Skeletal muscle tissue (tissue), 3 donors: ENCODE measurements at regions not wholly inside any gene's neighbourhood (a gene's known extent, or its start where the extent isn't known, plus 50 kb on each side); places are given as distances from the start of the nearest gene placed in this dataset.
"Not testable (repeated sequence)": the region's sequence is repeated elsewhere in the genome, so short reads cannot be mapped to it uniquely, and the experiment has no call there.

Experiments
- H3K27ac ChIP-seq: one replicate; pipeline ENCODE4 v1.7.0; 2013; ENCODE audit warnings: mild to moderate bottlenecking, low read depth, low read length, inconsistent platforms
- H3K27me3 ChIP-seq, 3 donors: one replicate each; pipeline ENCODE4 v1.7.0; 2013; ENCODE audit warnings: low read length in 3 of 3; ENCODE audit not compliant: control insufficient read depth in 3 of 3, insufficient read depth in 3 of 3
- H3K36me3 ChIP-seq, 3 donors: one replicate each; pipeline ENCODE4 v1.7.0; 2013; ENCODE audit warnings: low read length in 3 of 3; ENCODE audit not compliant: control insufficient read depth in 3 of 3, insufficient read depth in 3 of 3
- H3K4me1 ChIP-seq, 3 donors: one replicate each; pipeline ENCODE4 v1.7.0; 2013; ENCODE audit warnings: low read length in 3 of 3, mild to moderate bottlenecking in 3 of 3; ENCODE audit not compliant: control insufficient read depth in 3 of 3, insufficient read depth in 3 of 3
- H3K4me3 ChIP-seq, 3 donors: one replicate each; pipeline ENCODE4 v1.7.0; 2013; ENCODE audit warnings: low read length in 3 of 3
- H3K9ac ChIP-seq, 3 donors: one replicate each; pipeline ENCODE4 v1.7.0; 2013; ENCODE audit warnings: low read length in 3 of 3, mild to moderate bottlenecking in 3 of 3, moderate library complexity in 2 of 3, low read depth in 1 of 3
- H3K9me3 ChIP-seq, 3 donors: one replicate each; pipeline ENCODE4 v1.7.0; 2013; ENCODE audit warnings: low read length in 3 of 3; ENCODE audit not compliant: control insufficient read depth in 3 of 3
- donor health status: Osteomylitis.

DNA sequence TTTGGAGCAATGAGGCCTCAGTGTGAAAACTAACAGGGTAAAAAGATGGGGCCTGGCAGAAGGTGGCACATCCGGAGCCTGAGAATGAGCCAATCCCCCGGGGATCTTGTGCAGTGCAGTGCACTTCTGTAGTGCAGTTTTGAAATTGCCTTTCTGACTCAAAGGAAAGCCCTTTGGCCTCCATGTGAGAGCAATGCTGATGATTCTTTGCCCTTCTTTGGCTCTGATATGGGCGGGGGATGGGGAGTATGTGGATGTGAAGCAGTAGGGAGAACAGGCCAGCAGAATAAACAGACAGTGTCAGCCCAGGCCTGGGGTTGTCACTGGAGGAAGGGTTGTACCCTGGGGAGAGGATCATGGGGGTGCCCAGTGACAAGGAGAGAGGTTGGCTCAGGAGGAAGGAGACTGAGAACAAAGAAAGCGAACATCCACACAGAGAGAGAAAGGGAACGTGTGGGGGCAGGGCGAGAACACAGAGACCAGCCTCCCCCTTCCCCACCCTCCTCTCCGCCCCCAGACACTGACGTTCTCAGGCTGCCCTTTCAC is 351.2 kb downstream of the CDC5L start:
- H3K4me1 ChIP-seq = peaks cover 0 to 2% (median 0%) of the 10 kb centered on the region in 3 donors
- no peaks in the 10 kb centered on the region for H3K36me3 ChIP-seq
- no peaks in the 10 kb centered on the region for H3K9me3 ChIP-seq
- no peak overlapping the region for H3K27ac ChIP-seq
- H3K9ac ChIP-seq = no peak overlapping the region
- H3K4me3 ChIP-seq = no peak overlapping the region
- H3K27me3 ChIP-seq = peaks cover 0 to 5% (median 0%) of the 10 kb centered on the region in 3 donors

GRCh38 chr6:44739181-44739580 is 351.7 kb downstream of the CDC5L start:
- H3K9ac ChIP-seq = no peak overlapping the region
- peaks cover 0 to 5% (median 0%) of the 10 kb centered on the region in 3 donors for H3K27me3 ChIP-seq
- no peaks in the 10 kb centered on the region for H3K9me3 ChIP-seq
- H3K27ac ChIP-seq = no peak overlapping the region
- no peak overlapping the region for H3K4me3 ChIP-seq
- H3K4me1 ChIP-seq = peaks cover 0 to 2% (median 0%) of the 10 kb centered on the region in 3 donors
- no peaks in the 10 kb centered on the region for H3K36me3 ChIP-seq

GRCh38 chr6:44740566-44741120 is 353.1 kb downstream of the CDC5L start:
- Histone ChIP-seq H3K4me3 (no peak overlapping the region), H3K9me3 (no peaks in the 10 kb centered on the region), H3K4me1 (peaks cover 0 to 2% (median 0%) of the 10 kb centered on the region in 3 donors), H3K9ac (no peak overlapping the region), H3K27ac (no peak overlapping the region), H3K27me3 (peaks cover 0 to 5% (median 0%) of the 10 kb centered on the region in 3 donors), H3K36me3 (no peaks in the 10 kb centered on the region)

- Histone ChIP-seq H3K9me3 (no peaks in the 10 kb centered on the region), H3K9ac (no peak overlapping the region), H3K27me3 (peaks cover 0 to 5% (median 0%) of the 10 kb centered on the region in 3 donors), H3K27ac (no peak overlapping the region), H3K4me3 (no peak overlapping the region), H3K36me3 (no peaks in the 10 kb centered on the region), H3K4me1 (peaks cover 0 to 2% (median 0%) of the 10 kb centered on the region in 3 donors)
Measured at GRCh38 chr6:44742201-44742600, 354.7 kb downstream of the CDC5L start.

DNA sequence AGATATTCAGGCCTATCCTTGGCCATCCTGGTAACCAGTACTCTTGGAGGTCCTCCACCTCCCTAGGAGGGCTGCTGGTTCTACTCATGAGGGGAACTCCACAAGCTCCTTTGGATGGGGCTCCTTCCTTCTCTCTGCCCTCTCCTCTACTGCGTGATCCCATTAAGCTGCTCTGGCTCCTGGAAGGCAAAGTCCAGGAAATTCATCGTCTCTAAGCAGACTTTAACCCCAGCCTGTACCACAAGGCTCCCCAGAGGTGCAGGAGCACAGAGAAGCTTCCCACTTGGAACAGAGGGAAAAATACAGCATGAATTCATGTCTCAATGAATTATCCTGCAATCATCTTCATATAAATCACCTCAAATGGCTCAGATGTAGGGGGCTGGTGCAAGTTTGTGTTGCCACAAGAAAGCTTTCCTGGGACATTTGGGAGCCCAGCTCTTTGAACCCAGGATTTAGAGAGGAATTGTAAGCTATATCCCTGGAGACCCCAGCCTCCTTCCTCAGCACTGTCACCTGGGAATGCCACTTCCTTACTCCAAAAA is 355.4 kb downstream of the CDC5L start:
- H3K27ac ChIP-seq = no peak overlapping the region
- H3K27me3 ChIP-seq = peaks cover 0 to 5% (median under 1%) of the 10 kb centered on the region in 3 donors
- H3K9ac ChIP-seq = no peak overlapping the region
- H3K4me1 ChIP-seq = peaks cover 0 to 2% (median 0%) of the 10 kb centered on the region in 3 donors
- no peaks in the 10 kb centered on the region for H3K9me3 ChIP-seq
- H3K36me3 ChIP-seq = no peaks in the 10 kb centered on the region
- no peak overlapping the region for H3K4me3 ChIP-seq

GRCh38 chr6:44760116-44760515 is 372.6 kb downstream of the CDC5L start:
- not testable (repeated sequence) for H3K9ac ChIP-seq, H3K27ac ChIP-seq, H3K4me3 ChIP-seq, H3K4me1 ChIP-seq, H3K36me3 ChIP-seq, H3K27me3 ChIP-seq
- H3K9me3 ChIP-seq = peaks cover 2 to 12% (median 4%) of the 10 kb centered on the region in 3 donors

- H3K9me3 ChIP-seq = peaks cover 2 to 12% (median 4%) of the 10 kb centered on the region in 3 donors
Measured at GRCh38 chr6:44761046-44761445, 373.5 kb downstream of the CDC5L start.

GRCh38 chr6:44762496-44762895 is 375.0 kb downstream of the CDC5L start:
- no peaks in the 10 kb centered on the region for H3K4me1 ChIP-seq
- no peak overlapping the region for H3K4me3 ChIP-seq
- H3K27ac ChIP-seq = no peak overlapping the region
- no peaks in the 10 kb centered on the region for H3K27me3 ChIP-seq
- H3K9me3 ChIP-seq = peaks cover 2 to 12% (median 4%) of the 10 kb centered on the region in 3 donors
- no peaks in the 10 kb centered on the region for H3K36me3 ChIP-seq
- no peak overlapping the region for H3K9ac ChIP-seq

More at GRCh38 chr6:44761046-44761445, 373.5 kb downstream of the CDC5L start:
- Histone ChIP-seq H3K9ac (no peak overlapping the region), H3K4me3 (no peak overlapping the region), H3K4me1 (no peaks in the 10 kb centered on the region), H3K27ac (no peak overlapping the region), H3K27me3 (no peaks in the 10 kb centered on the region), H3K36me3 (no peaks in the 10 kb centered on the region)

DNA sequence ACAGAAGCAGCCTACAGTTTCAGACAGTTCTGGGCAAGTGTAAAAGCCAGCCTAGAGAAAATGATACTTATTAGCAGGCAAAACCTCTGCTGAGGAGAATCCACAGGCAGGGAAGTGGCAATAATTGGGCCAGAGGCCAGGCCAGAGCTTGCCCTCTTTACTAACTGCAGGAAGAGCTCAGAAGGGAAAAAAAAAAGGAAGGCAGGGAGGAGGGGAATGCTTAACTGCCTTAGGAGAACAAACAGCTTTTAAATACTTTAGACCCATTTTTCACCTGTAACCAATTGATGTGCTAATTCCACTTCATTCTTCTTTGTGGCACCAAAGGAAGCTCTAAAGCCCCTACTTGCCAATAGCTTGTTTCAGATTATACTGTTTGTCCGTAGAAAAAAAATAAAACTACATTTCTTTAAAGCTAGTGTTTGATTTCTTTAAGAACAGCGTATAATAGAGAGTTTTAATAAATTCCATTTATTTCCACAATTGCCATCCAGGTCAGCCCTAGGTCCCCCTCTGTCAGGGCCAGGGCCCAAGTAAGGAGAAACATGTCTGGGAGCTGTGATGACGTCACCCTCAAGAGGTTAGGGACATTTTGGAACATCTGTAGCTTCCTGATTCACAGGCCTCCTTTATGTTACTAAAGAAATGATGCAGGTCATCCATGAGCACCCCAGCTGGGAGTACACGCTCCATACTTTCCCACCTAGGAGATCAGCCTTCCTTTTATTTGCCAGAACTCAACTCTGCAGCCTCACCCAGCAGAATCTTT is 384.3 kb downstream of the CDC5L start:
- no peaks in the 10 kb centered on the region for H3K36me3 ChIP-seq
- no peak overlapping the region for H3K27ac ChIP-seq
- H3K9ac ChIP-seq = no peak overlapping the region
- no peaks in the 10 kb centered on the region for H3K4me1 ChIP-seq
- no peaks in the 10 kb centered on the region for H3K9me3 ChIP-seq
- H3K27me3 ChIP-seq = no peaks in the 10 kb centered on the region
- no peak overlapping the region for H3K4me3 ChIP-seq

DNA sequence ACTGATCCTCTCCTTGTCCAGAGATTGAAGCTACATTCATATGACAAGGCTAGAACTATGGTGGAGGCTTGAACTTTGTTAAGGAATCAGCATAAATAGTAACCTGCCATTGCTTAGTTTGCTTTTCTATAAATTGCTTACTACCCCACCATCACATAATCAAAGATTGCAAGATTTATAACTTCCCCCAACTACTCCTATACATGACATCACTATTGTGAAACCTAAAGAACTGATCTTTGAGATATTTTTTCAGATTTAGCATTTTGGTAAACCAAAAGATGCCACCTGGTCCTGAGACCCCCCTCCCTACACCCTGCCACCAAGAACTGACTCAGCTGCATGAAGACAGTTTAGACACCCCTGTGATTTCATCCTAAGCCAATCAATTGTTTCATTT is 385.3 kb downstream of the CDC5L start:
- Histone ChIP-seq H3K9ac (no peak overlapping the region), H3K36me3 (no peaks in the 10 kb centered on the region), H3K4me1 (no peaks in the 10 kb centered on the region), H3K4me3 (no peak overlapping the region), H3K27me3 (no peaks in the 10 kb centered on the region), H3K27ac (no peak overlapping the region), H3K9me3 (no peaks in the 10 kb centered on the region)
